HUES48 (cell line): ENCODE measurements at regions not wholly inside any gene's neighbourhood (a gene's known extent, or its start where the extent isn't known, plus 50 kb on each side); places are given as distances from the start of the nearest gene placed in this dataset.

Experiments
- H3K27ac ChIP-seq: one replicate; pipeline ENCODE4 v1.7.0; 2013; ENCODE audit warnings: low read depth, low read length, inconsistent platforms
- H3K27me3 ChIP-seq: 2 replicates; pipeline ENCODE4 v1.6.1; 2013; ENCODE audit warnings: mild to moderate bottlenecking, low read length; ENCODE audit not compliant: control insufficient read depth, insufficient read depth
- H3K36me3 ChIP-seq: 2 replicates; pipeline ENCODE4 v1.6.1; 2013; ENCODE audit warnings: low read length; ENCODE audit not compliant: control insufficient read depth, insufficient read depth
- H3K4me1 ChIP-seq: 2 replicates; pipeline ENCODE4 v1.6.1; 2013; ENCODE audit warnings: mild to moderate bottlenecking, low read length; ENCODE audit not compliant: control insufficient read depth, insufficient read depth
- H3K4me3 ChIP-seq: 2 replicates; pipeline ENCODE4 v1.5.1; 2013; ENCODE audit warnings: mild to moderate bottlenecking, low read depth, low read length
- H3K9ac ChIP-seq: 2 replicates; pipeline ENCODE4 v1.6.1; 2013; ENCODE audit warnings: mild to moderate bottlenecking, low read depth, low read length, moderate library complexity
- H3K9me3 ChIP-seq: 2 replicates; pipeline ENCODE4 v1.6.1; 2013; ENCODE audit warnings: low read length; ENCODE audit not compliant: control insufficient read depth, insufficient read depth

DNA sequence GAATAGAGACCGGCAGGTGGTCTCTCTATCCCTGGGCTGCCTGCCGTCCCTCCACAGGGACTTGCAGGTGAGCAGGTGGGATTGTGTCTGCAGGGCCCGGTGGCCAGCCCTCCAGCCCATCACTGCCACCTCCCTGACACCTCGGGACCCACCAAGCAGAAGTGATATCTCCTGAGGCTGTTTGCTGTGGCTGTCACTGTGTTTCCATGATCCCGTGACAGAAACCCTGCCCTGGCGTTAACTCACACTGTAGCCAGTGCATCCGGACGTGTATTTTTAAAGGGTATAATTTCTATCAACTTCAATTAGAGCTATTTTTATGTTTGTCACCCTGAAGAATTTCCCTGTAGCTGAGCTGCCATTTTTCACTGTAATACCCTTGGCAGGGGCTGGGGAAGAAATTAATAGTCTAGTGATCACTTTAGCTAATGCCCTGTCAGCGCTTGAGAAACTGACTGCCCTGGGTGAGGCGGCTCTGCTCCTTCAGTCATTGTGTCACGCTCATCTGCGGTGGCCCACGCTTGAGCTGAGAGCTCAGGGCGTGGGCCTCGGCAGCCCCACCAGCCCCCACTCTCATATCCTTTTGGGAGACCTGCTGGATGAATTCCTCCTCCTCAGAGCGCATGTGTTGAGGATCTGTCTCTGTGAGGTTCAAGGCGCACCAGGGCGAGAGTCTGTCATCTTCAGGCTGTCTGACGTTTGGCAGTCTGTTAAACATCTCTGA, 229.9 kb upstream of the CIBAR2 start:
- Histone ChIP-seq H3K36me3 (no peaks in the 10 kb centered on the region), H3K9ac (no peak overlapping the region), H3K4me1 (no peaks in the 10 kb centered on the region), H3K27me3 (no peaks in the 10 kb centered on the region), H3K9me3 (no peaks in the 10 kb centered on the region), H3K27ac (no peak overlapping the region), H3K4me3 (no peak overlapping the region)

DNA sequence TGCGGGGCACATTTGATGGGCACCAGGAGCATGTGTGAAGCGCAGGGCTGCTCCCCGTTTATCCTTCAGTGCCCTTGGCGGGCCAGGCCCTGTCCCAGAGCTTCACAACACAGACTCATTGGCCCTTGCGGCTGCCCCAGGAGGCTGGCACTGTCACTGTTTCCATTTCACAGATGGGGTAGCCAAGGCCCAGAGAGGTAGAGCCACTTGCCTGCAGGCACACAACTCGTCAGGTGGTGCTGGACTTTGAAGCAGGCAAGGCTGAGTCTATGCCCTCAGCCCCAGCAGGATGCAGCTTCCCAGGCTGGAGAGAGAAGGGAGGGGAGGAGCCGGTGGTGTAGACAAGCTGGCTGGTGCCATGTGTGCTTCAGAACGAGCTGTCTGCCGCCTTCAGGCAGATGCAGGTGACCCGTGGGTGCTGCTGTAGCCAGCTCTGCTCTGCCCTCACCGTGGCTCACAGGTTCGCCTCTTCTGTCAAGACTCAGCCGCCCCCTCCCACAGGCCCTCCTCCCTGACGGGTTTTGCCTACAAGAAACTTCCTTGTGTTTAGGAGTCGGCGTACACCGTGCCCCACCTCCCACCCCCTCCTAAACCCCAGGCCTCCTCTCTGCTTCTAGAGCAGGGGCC, 232.3 kb upstream of the CIBAR2 start:
- Histone ChIP-seq H3K9me3 (no peaks in the 10 kb centered on the region), H3K27me3 (no peaks in the 10 kb centered on the region), H3K36me3 (no peaks in the 10 kb centered on the region), H3K4me1 (no peaks in the 10 kb centered on the region), H3K9ac (no peak overlapping the region), H3K4me3 (no peak overlapping the region), H3K27ac (no peak overlapping the region)

DNA sequence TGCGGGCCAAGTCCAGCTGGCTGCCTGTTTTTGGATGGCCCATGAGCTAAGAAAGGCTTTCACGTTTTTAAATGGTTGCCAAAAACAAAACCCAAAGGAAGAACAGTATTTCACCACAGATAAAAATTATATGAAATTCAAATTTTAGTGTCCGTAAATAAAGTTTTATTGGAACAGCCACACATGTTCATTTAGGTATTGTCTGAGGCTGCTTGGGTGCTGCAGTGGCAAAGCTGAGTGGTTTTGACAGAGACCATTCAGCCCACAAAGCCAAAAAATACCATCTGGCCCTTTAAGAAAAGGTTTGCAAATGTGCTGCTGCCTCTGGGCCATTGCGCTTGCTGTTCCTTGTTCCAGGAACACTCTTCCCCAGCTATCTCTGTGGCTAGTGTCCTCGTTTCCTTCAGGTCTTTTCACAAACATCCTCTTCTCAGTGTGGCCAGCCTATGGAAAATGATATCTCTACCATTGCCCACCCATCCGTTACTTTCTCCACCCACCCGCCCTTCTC, 232.9 kb upstream of the CIBAR2 start:
- H3K9ac ChIP-seq = no peak overlapping the region
- no peaks in the 10 kb centered on the region for H3K36me3 ChIP-seq
- H3K4me3 ChIP-seq = no peak overlapping the region
- H3K27me3 ChIP-seq = no peaks in the 10 kb centered on the region
- no peaks in the 10 kb centered on the region for H3K9me3 ChIP-seq
- no peak overlapping the region for H3K27ac ChIP-seq
- no peaks in the 10 kb centered on the region for H3K4me1 ChIP-seq

DNA sequence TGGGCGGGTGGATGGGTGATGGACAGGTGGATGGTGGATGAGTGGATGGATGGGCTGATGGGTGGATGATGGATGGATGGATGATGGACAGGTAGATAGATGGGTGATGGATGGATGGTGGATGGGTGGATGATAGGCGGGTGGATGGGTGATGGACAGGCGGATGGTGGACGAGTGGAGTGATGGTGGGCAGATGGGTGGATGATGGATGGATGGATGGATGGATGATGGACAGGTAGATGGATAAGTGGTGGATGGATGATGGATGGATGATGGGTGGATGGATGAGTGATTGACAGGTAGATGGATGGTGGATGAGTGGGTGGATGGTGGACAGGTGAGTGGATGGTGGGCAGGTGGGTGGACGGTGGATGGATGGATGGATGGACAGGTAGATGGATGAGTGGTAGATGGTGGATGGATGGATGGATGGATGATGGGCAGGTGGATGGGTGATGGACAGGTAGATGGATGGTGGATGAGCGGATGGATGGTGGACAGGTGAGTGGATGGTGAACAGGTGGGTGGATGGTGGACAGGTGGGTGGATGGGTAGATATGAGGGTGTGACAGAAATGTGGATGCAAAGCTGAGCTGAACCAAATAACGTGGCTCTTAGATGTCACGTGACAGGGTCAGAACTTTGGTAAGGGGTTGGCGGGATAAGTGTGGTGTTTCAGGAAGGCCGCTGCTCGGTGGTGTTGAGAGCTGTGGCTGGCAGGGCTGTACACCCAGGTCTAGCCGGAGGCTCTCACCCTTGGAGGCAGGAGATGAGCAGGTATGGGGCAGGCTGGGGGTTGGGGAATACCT, 234.3 kb upstream of the CIBAR2 start:
- Histone ChIP-seq H3K36me3 (no peaks in the 10 kb centered on the region), H3K27ac (no peak overlapping the region), H3K4me1 (no peaks in the 10 kb centered on the region), H3K9me3 (no peaks in the 10 kb centered on the region), H3K4me3 (no peak overlapping the region), H3K27me3 (no peaks in the 10 kb centered on the region), H3K9ac (no peak overlapping the region)

DNA sequence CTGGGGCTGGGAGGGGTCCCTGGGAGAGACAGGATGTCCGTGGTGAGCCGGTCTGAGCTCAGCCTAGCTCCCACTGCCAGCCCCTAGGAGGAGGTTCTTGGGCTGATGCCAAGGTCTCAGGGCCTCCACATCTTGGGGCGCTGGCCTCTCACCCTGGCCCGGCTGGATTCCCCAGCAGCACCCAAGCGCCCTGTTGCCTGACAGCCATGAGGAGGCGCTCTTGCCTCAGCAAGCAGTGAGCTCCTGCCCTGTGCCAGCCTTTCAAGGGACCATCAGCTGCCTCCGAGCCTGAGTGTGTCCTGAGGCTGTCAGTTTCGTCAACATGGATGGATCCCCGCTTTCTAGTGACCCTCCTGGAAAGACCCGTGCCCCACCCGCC, 234.9 kb upstream of the CIBAR2 start:
- no peaks in the 10 kb centered on the region for H3K36me3 ChIP-seq
- H3K27me3 ChIP-seq = no peaks in the 10 kb centered on the region
- H3K4me1 ChIP-seq = peaks cover under 1% of the 10 kb centered on the region; the same call in 1 of the 2 replicates
- H3K27ac ChIP-seq = no peak overlapping the region
- H3K9ac ChIP-seq = no peak overlapping the region
- no peak overlapping the region for H3K4me3 ChIP-seq
- no peaks in the 10 kb centered on the region for H3K9me3 ChIP-seq

DNA sequence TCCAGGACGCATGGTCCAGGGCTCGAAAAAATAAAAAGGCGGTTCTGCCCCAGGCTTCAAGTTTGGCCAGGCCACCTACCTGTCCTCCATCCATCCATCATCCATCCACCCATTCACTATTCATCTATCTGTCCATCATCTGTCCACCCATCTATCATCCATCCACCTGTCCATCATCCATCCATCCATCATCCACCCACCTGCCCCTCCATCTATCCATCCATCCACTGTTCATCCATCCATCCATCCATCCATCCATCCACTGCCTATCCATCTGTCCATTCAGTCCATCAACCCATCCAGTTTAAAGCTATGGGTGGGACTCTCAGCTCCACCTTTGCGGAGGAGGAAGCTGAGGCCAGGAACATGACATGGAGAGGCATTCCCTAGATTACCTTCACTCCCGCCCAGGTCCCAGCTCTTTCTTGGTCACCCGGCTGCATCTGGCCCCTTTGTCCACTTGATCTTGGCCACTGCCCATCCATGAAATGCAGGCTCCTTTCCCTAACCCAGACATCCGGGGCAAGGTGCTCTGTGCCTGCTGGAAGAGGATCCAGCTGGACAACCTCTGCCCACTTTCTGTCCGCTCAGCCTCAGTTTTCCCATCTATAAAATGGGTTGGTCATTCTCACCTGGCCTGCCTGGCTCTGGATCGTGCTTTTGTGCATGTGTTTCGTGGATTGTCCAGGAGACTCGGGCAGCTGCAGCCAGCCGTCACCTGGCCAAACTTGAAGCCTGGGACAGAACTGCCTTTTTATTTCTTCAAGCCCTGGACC, 236.0 kb upstream of the CIBAR2 start:
- 0 out of 2 replicates have a peak, but pooled peaks cover 5% of the 10 kb centered on the region for H3K9me3 ChIP-seq
- no peaks in the 10 kb centered on the region for H3K27me3 ChIP-seq
- H3K36me3 ChIP-seq = no peaks in the 10 kb centered on the region
- peaks cover 4% of the 10 kb centered on the region; the same call in 1 of the 2 replicates for H3K4me1 ChIP-seq
- H3K9ac ChIP-seq = no peak overlapping the region
- no peak overlapping the region for H3K4me3 ChIP-seq
- H3K27ac ChIP-seq = no peak overlapping the region

DNA sequence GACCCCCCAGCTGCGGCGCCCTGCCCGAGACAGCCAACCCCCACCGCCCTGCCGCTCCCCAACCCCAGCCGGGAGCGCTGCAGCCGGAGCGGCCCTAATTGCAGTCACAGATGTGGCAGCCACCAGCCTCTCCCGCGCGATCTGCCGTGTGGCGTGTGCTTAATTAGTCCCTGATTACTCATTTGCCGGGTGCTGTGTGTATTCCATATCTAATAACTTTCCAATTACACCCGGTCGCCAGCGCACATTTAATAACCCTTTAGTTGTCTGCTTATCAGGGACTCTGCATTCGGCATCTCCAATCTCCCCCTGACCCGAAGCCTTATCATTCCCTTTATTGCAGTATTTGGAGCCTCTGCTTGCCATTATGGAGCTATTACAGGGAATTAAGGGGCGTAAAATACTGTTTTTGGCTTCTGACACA, 236.7 kb upstream of the CIBAR2 start:
- no peaks in the 10 kb centered on the region for H3K27me3 ChIP-seq
- H3K4me1 ChIP-seq = peaks cover 4% of the 10 kb centered on the region; the same call in 1 of the 2 replicates
- H3K36me3 ChIP-seq = no peaks in the 10 kb centered on the region
- H3K27ac ChIP-seq = no peak overlapping the region
- H3K9me3 ChIP-seq = 0 out of 2 replicates have a peak, but pooled peaks cover 5% of the 10 kb centered on the region
- no peak overlapping the region for H3K9ac ChIP-seq
- no peak overlapping the region for H3K4me3 ChIP-seq

DNA sequence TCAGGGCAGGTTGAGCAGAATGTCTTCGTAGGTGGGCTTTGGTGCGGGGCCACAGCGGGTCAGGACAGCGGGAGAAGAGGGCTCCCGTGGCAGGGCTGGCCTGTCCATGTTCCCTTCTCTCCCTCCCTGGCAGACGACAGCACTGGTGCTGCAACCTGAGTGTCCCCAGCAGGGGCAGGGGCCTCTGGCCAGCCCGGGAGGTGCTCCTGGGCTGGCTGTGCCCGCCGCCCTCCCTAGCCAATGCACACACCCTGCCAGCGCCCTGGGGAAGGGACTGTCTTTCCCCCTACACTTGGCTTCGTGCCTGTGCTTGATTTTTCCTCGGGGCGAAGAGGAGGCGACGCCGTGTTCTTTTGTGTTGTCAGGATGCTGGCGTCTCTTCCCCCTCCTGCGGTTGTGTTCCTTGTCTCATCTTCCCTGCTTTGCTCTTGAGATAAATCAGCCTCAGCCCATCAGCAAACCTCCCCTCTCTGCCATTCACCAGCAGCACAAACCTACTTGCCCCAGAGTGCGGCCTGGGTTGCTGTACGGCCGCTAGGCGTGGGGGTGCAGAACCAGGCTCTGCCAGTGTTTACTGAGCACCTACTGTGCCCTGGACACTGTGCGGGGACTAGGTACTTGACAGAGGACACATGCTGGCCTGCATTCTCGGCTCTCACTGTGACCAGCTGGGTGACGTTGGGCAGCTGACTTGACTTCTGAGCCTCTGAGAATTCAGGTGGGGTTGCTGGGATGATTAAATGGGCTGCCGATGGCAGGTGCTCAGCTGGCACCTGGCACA, 237.3 kb upstream of the CIBAR2 start:
- H3K27me3 ChIP-seq = no peaks in the 10 kb centered on the region
- no peaks in the 10 kb centered on the region for H3K36me3 ChIP-seq
- H3K9ac ChIP-seq = no peak overlapping the region
- 0 out of 2 replicates have a peak, but pooled peaks cover 5% of the 10 kb centered on the region for H3K9me3 ChIP-seq
- H3K4me1 ChIP-seq = peaks cover 4% of the 10 kb centered on the region; the same call in 1 of the 2 replicates
- H3K4me3 ChIP-seq = no peak overlapping the region
- H3K27ac ChIP-seq = no peak overlapping the region

DNA sequence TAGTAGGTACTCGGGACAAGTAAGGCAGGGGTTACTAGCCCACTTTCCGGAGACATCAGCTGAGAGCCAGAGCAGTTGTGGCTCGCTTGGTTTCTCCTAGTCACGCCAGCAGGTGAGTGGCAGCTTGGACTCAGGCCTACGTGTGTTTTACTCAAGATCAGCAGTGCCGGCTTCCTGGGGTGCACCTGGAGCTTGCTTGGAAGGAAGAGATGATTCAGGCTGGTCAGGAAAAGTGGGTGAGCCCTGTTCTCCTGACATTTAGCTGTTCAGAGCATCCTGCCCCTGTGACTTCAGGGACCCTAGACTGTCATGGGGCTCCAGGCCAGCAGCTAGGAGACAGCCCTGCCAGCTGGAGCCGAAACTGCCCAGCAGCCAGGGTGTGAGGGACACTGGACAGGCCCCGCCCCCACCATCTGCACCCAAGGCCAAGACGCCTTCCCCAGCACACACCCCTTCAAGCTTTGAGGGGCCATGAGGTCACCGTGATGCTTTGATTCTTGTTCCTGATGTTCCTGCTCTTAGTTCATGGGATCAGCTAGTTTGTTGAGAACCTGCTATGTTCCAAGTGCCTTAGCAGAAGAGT, 238.0 kb upstream of the CIBAR2 start:
- 0 out of 2 replicates have a peak, but pooled peaks cover 5% of the 10 kb centered on the region for H3K9me3 ChIP-seq
- H3K27me3 ChIP-seq = no peaks in the 10 kb centered on the region
- no peak overlapping the region for H3K9ac ChIP-seq
- H3K36me3 ChIP-seq = no peaks in the 10 kb centered on the region
- peaks cover 4% of the 10 kb centered on the region; the same call in 1 of the 2 replicates for H3K4me1 ChIP-seq
- no peak overlapping the region for H3K4me3 ChIP-seq
- no peak overlapping the region for H3K27ac ChIP-seq
